ENCODE measurements at regions not wholly inside any gene's neighbourhood (a gene's known extent, or its start where the extent isn't known, plus 50 kb on each side); places are given as distances from the start of the nearest gene placed in this dataset.

DNA sequence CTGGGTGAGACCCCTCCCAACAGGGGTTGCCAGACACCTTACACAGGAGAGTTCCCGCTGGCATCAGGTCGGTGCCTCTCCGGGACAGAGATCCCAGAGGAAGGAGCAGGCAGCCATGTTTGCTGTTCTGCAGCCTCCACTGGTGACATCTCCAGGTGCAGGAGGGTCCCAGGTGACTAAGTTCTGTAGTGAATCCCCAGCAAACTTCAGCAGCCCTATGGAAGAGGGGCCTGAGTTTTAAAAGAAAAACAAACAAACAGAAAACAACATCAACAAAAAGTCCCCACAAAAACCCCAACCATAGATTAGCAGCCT lies 515.1 kb downstream of the FRK start:
- DNase-seq (ENCODE audit: low spot score) (no peak), ATAC-seq (peak; percentile 69), FAIRE-seq (no peak)
- peak overlapping the region; percentile 86 for H2AFZ ChIP-seq (ENCODE audit: low read length)
- H4K20me1 ChIP-seq (ENCODE audit: insufficient read depth, low read length): no peaks in the 10 kb centered on the region
- intact Hi-C loops (cut with micrococcal nuclease; ENCODE audit: unreplicated experiment): loop anchor here (1.0 to 10.0 kb wide), 4 partner anchors 349 to 1563 kb away; no protein-coding TSS in a partner anchor
- ChIA-PET CTCF (ENCODE audit: low intra/inter-chr PET ratio, low total read pairs) (interaction anchor here (1.3 to 2.0 kb wide), 2 partner anchors 798 to 1551 kb away, joined by 5 to 6 read pairs; no protein-coding TSS in a partner anchor), POLR2A (no interaction called here)
- no peaks in the 10 kb centered on the region for H3K9me3 ChIP-seq (ENCODE audit: low read length)
- H3K36me3 ChIP-seq (replicated peaks in 1 of 2; ENCODE audit: control insufficient read depth in 1 of 2, insufficient read depth in 2 of 2, low read length in 2 of 2): no peaks in the 10 kb centered on the region
- peak overlapping the region; percentile 53 for H3K4me2 ChIP-seq (ENCODE audit: low read depth, low read length)
- H3K4me1 ChIP-seq (ENCODE audit: insufficient read depth, low read length): no peaks in the 10 kb centered on the region
- H3K27ac ChIP-seq (ENCODE audit: extremely low read length, insufficient read depth, low read length): no peak overlapping the region
- 10% methylated on average over 2 of the region's 3 CpGs for WGBS (ENCODE audit: low lambda C conversion rate)
- H3K27me3 ChIP-seq (ENCODE audit: control insufficient read depth in 1 of 2, insufficient read depth in 2 of 2, low read length in 2 of 2): no peaks in the 10 kb centered on the region; a peak in 1 of 5 replicates
- BruUV-seq (replicated peaks): no TSS peak
- in situ Hi-C loops (cut with HindIII; ENCODE audit: extremely low pct_ligation_motif_present, low pct_unique_long_range_greater_than_20kb): loop anchor here (10.0 kb wide), 2 partner anchors 801 to 1571 kb away; partner anchors contain the start of gene HDAC2
- no peak overlapping the region for H3K9ac ChIP-seq (ENCODE audit: insufficient read depth, low read depth, low read length)
- no peak for TF ChIP-seq ZNF383 (CRISPR knock-in tag; IDR thresholded peaks at IDR 0.05; ENCODE audit: borderline replicate concordance)
- TF ChIP-seq ZNF251 (CRISPR knock-in tag; IDR thresholded peaks at IDR 0.05): no peak
- no peak for TF ChIP-seq HNRNPL (IDR thresholded peaks at IDR 0.05; ENCODE audit: low read depth, low read length)
- TF ChIP-seq ZNF598 (CRISPR knock-in tag; IDR thresholded peaks at IDR 0.05; ENCODE audit: borderline replicate concordance): no peak
- no peak for TF ChIP-seq ZFP62 (CRISPR knock-in tag; IDR thresholded peaks at IDR 0.05)
- TF ChIP-seq, protein P1, sequence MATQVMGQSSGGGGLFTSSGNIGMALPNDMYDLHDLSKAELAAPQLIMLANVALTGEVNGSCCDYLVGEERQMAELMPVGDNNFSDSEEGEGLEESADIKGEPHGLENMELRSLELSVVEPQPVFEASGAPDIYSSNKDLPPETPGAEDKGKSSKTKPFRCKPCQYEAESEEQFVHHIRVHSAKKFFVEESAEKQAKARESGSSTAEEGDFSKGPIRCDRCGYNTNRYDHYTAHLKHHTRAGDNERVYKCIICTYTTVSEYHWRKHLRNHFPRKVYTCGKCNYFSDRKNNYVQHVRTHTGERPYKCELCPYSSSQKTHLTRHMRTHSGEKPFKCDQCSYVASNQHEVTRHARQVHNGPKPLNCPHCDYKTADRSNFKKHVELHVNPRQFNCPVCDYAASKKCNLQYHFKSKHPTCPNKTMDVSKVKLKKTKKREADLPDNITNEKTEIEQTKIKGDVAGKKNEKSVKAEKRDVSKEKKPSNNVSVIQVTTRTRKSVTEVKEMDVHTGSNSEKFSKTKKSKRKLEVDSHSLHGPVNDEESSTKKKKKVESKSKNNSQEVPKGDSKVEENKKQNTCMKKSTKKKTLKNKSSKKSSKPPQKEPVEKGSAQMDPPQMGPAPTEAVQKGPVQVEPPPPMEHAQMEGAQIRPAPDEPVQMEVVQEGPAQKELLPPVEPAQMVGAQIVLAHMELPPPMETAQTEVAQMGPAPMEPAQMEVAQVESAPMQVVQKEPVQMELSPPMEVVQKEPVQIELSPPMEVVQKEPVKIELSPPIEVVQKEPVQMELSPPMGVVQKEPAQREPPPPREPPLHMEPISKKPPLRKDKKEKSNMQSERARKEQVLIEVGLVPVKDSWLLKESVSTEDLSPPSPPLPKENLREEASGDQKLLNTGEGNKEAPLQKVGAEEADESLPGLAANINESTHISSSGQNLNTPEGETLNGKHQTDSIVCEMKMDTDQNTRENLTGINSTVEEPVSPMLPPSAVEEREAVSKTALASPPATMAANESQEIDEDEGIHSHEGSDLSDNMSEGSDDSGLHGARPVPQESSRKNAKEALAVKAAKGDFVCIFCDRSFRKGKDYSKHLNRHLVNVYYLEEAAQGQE (IDR thresholded peaks at IDR 0.05; ENCODE audit: borderline replicate concordance in 1 of 2, low read depth in 1 of 2, low read length in 2 of 2): no peak
- TF ChIP-seq RARG (CRISPR knock-in tag; IDR thresholded peaks at IDR 0.05; ENCODE audit: low read depth): no peak
- TF ChIP-seq ZNF562 (CRISPR knock-in tag; IDR thresholded peaks at IDR 0.05; ENCODE audit: borderline replicate concordance): no peak
- TF ChIP-seq RNF2 (conservative IDR thresholded peaks at IDR 0.05; ENCODE audit: low read depth): no peak
- TF ChIP-seq, protein P2, sequence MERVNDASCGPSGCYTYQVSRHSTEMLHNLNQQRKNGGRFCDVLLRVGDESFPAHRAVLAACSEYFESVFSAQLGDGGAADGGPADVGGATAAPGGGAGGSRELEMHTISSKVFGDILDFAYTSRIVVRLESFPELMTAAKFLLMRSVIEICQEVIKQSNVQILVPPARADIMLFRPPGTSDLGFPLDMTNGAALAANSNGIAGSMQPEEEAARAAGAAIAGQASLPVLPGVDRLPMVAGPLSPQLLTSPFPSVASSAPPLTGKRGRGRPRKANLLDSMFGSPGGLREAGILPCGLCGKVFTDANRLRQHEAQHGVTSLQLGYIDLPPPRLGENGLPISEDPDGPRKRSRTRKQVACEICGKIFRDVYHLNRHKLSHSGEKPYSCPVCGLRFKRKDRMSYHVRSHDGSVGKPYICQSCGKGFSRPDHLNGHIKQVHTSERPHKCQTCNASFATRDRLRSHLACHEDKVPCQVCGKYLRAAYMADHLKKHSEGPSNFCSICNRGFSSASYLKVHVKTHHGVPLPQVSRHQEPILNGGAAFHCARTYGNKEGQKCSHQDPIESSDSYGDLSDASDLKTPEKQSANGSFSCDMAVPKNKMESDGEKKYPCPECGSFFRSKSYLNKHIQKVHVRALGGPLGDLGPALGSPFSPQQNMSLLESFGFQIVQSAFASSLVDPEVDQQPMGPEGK (CRISPR knock-in tag; IDR thresholded peaks at IDR 0.05): no peak
- TF ChIP-seq, protein P3, sequence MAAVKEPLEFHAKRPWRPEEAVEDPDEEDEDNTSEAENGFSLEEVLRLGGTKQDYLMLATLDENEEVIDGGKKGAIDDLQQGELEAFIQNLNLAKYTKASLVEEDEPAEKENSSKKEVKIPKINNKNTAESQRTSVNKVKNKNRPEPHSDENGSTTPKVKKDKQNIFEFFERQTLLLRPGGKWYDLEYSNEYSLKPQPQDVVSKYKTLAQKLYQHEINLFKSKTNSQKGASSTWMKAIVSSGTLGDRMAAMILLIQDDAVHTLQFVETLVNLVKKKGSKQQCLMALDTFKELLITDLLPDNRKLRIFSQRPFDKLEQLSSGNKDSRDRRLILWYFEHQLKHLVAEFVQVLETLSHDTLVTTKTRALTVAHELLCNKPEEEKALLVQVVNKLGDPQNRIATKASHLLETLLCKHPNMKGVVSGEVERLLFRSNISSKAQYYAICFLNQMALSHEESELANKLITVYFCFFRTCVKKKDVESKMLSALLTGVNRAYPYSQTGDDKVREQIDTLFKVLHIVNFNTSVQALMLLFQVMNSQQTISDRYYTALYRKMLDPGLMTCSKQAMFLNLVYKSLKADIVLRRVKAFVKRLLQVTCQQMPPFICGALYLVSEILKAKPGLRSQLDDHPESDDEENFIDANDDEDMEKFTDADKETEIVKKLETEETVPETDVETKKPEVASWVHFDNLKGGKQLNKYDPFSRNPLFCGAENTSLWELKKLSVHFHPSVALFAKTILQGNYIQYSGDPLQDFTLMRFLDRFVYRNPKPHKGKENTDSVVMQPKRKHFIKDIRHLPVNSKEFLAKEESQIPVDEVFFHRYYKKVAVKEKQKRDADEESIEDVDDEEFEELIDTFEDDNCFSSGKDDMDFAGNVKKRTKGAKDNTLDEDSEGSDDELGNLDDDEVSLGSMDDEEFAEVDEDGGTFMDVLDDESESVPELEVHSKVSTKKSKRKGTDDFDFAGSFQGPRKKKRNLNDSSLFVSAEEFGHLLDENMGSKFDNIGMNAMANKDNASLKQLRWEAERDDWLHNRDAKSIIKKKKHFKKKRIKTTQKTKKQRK (IDR thresholded peaks at IDR 0.05; ENCODE audit: low read length): no peak
- no peak for TF ChIP-seq HOXA5 (CRISPR knock-in tag; IDR thresholded peaks at IDR 0.05)
- no peak for TF ChIP-seq ZNF138 (CRISPR knock-in tag; IDR thresholded peaks at IDR 0.05; ENCODE audit: low read depth)
- no peaks in the 10 kb centered on the region for H3K79me2 ChIP-seq (ENCODE audit: insufficient read depth, low read length)
- H3K4me3 ChIP-seq (replicated peaks in 1 of 3; ENCODE audit: insufficient read depth in 1 of 3, low read depth in 2 of 3, low read length in 3 of 3): peak overlapping the region in 1 of 3 experiments; percentile 49; a peak in 2 of 6 replicates

All from HepG2 (cell line).